NCI-H2029 (cell line): ENCODE measurements at regions not wholly inside any gene's neighbourhood (a gene's known extent, or its start where the extent isn't known, plus 50 kb on each side); places are given as distances from the start of the nearest gene placed in this dataset.
"Not testable (repeated sequence)": the region's sequence is repeated elsewhere in the genome, so short reads cannot be mapped to it uniquely, and the experiment has no call there.

Experiments used
- DNase-seq: peaks from one replicate; lab custom pipeline; 2025; lab: John Stamatoyannopoulos, UW

- DNase-seq: no peak
Observed at GRCh38 chr10:30763918-30764317, 134.4 kb upstream of the LYZL2 start.

- DNase-seq: no peak
Observed at GRCh38 chr10:30762620-30763019, 133.1 kb upstream of the LYZL2 start.

- no peak for DNase-seq
Observed at GRCh38 chr10:30759423-30759822, 129.9 kb upstream of the LYZL2 start.

GRCh38 chr10:30758338-30758737, 128.8 kb upstream of the LYZL2 start:
- no peak for DNase-seq

- no peak for DNase-seq
Observed at GRCh38 chr10:30756896-30757295, 127.3 kb upstream of the LYZL2 start.

GRCh38 chr10:30756151-30756550, 126.6 kb upstream of the LYZL2 start:
- no peak for DNase-seq

- no peak for DNase-seq
Observed at GRCh38 chr10:30755441-30755953, 125.9 kb upstream of the LYZL2 start.

- DNase-seq: no peak
Observed at GRCh38 chr10:30752481-30752881, 122.9 kb upstream of the LYZL2 start.

GRCh38 chr10:30751678-30752331, 122.3 kb upstream of the LYZL2 start:
- no peak for DNase-seq

- DNase-seq: no peak
Observed at GRCh38 chr10:30750971-30751677, 121.6 kb upstream of the LYZL2 start.

GRCh38 chr10:30749385-30749784, 119.8 kb upstream of the LYZL2 start:
- DNase-seq: no peak

GRCh38 chr10:30748152-30748973, 118.8 kb upstream of the LYZL2 start:
- DNase-seq: no peak

GRCh38 chr10:30747633-30748032, 118.1 kb upstream of the LYZL2 start:
- DNase-seq: no peak

- DNase-seq: no peak
Observed at GRCh38 chr10:30745953-30746352, 116.4 kb upstream of the LYZL2 start.

- DNase-seq: no peak
Observed at GRCh38 chr10:30744106-30744505, 114.6 kb upstream of the LYZL2 start.

GRCh38 chr10:30743586-30743985, 114.0 kb upstream of the LYZL2 start:
- DNase-seq: no peak

- no peak for DNase-seq
Observed at GRCh38 chr10:30742471-30742870, 112.9 kb upstream of the LYZL2 start.

- not testable (repeated sequence) for DNase-seq
Observed at GRCh38 chr10:30740774-30741173, 111.2 kb upstream of the LYZL2 start.

GRCh38 chr10:30738416-30738815, 108.9 kb upstream of the LYZL2 start:
- DNase-seq: no peak

GRCh38 chr10:30737931-30738391, 108.4 kb upstream of the LYZL2 start:
- DNase-seq: no peak

- DNase-seq: no peak
Observed at GRCh38 chr10:30736685-30737232, 107.2 kb upstream of the LYZL2 start.

GRCh38 chr10:30734901-30735300, 105.3 kb upstream of the LYZL2 start:
- DNase-seq: no peak
